Right lobe of liver (tissue), 4 donors: ENCODE measurements at regions not wholly inside any gene's neighbourhood (a gene's known extent, or its start where the extent isn't known, plus 50 kb on each side); places are given as distances from the start of the nearest gene placed in this dataset.

Source experiments
- POLR2A ChIP-seq: fragments of 450-650 bp; IDR thresholded peaks from one replicate; pipeline ENCODE4 v1.6.1; 2017; ENCODE audit warnings: antibody characterized with exemption, mild to moderate bottlenecking
- TF ChIP-seq, protein P1 (sequence below), 4 donors: fragments of 200-600 bp in 3 of 4; fragments of 450-650 bp in 1 of 4; IDR thresholded peaks; one replicate each; pipeline versions ENCODE4 v1.5.1 to v1.8.0; 2016 to 2022; ENCODE audit warnings: antibody characterized with exemption in 4 of 4, mild to moderate bottlenecking in 2 of 4
- donor health status: DM: no; HTN: no; CAD: no.
- donor health status: DM: no; HTN: no; CAD: no.
- donor health status: DM: no; HTN: yes; CAD: no.

DNA sequence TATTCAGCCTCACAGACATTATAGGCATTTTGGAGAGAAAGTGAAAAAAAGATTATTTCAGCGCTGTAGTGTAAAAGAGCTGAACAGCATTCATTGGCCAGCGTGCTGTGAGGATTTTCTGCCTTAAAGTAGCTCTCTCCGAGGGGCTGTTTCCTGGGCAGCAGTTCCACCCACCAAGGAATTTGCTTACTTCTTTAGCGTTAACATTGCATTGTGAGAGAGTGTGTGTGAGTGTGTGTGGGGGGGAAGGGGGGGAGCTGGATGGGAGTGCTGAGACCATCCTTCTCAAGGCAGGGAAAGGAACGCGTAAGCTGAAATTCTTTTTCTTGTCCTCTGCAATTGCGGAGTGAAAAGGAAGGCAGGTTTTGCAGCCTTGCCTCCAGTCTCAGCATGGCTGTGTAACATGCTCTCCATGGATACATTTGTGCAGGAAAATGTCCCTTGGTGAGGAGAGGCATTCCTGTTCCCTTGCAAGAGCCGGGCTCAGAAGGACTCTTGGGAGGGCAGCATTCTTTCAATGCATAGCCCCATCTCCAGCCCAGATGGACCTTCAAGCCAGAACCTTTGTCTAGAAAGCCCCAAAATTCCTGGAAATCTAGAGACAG lies 159.9 kb upstream of the NAV2 start:
- TF ChIP-seq, protein P1, sequence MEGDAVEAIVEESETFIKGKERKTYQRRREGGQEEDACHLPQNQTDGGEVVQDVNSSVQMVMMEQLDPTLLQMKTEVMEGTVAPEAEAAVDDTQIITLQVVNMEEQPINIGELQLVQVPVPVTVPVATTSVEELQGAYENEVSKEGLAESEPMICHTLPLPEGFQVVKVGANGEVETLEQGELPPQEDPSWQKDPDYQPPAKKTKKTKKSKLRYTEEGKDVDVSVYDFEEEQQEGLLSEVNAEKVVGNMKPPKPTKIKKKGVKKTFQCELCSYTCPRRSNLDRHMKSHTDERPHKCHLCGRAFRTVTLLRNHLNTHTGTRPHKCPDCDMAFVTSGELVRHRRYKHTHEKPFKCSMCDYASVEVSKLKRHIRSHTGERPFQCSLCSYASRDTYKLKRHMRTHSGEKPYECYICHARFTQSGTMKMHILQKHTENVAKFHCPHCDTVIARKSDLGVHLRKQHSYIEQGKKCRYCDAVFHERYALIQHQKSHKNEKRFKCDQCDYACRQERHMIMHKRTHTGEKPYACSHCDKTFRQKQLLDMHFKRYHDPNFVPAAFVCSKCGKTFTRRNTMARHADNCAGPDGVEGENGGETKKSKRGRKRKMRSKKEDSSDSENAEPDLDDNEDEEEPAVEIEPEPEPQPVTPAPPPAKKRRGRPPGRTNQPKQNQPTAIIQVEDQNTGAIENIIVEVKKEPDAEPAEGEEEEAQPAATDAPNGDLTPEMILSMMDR (IDR thresholded peaks at IDR 0.05), result no peak
- TF ChIP-seq POLR2A, result no peak
